SK-N-DZ (cell line): ENCODE measurements at regions not wholly inside any gene's neighbourhood (a gene's known extent, or its start where the extent isn't known, plus 50 kb on each side); places are given as distances from the start of the nearest gene placed in this dataset.
A peak's percentile ranks its signal among the peaks of the same experiment; 100 is the strongest.

ENCODE experiments used
- DNase-seq: peaks from one replicate; pipeline ENCODE4 v3.0.0-alpha.2; 2015; ENCODE audit warnings: low spot score

DNA sequence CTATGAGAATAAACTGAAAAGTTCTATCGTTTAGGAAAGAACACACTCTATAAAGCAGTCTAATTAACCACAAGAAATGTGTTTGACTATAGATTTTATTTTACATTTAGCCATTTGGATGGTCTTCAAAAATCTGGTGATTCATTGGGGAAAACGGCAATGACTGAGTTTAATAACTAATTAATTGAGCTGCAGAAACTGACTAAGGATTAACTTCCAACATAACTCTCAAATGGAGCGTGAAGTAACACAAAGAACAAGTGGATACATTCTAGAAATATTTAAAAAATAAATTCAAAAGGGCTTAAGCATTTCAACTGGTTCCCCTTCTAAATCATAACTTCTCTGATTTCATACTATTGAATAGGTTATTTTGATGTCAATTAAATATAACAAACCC, 1582.4 kb downstream of the PCDH18 start:
- no peak for DNase-seq

DNA sequence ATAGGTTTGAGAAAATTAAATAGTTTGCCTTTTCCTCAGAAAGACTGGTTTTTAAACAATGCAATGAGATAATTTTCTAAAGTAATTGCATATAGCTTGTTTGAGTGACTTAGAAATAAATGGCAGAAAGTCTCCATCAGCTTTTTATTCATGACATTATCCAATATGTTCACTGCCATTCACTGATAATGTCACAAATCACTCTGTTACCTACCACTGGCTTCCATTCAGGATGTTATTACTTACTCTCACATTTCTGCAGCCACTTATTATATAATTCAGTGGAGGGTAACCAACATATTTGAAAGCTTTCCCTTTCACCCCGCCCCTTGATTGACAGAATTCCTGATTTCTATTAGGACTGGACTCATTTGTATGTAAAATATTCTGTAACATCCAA, 1583.5 kb downstream of the PCDH18 start:
- DNase-seq = no peak

DNA sequence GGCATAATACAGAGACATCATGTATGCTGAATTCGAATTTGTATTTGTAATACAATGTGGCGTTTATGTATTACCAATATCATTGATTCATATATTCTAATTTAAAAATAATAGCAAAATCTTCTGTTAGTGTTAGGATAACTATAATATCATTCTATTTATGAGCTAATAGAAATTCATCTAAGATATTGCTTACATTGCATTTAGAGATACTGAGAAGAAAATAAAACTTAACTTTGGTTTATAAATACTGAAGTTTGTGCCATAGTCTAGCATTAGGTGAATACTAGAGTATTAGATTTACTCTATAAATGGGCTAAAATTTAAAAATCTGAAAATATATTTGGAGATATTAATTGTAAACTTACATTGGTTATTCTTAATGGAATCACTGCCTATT, 1590.6 kb downstream of the PCDH18 start:
- DNase-seq = no peak

DNA sequence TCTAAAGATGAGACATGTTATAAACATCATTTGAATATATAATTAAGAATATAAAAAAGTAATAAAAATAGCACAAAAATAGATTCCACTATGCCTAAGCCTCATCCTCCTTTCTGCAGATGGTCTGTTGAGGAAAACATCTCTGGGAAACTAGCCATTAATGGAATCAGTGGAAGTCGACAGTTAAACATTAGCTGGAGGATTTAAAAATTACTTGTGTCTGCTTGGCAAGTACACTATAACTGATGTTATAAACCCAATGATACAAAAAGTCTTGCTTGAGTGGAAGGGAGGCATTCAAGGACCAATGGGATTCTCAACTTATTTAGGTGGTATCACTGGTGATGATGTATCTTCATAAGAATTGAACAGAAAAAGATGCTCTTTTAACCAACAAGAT, 1598.3 kb downstream of the PCDH18 start:
- no peak for DNase-seq

DNA sequence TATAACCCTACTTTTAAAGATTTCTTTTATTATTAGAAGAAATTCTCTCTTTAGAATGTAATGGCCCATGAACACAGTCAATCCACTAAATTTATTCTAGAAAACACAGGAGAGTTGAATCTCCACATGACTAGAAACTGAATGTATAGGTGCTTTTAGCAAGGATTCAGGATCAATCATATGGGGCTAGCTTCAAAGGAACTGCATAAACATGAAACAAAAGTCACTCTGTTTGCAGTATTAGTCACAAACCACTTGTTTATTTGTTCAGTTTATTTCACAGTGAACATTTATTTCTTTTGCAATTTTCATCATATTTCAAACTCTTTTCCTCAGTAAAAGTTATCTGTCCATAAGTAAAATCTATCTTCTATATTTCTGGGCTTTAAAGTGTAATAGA, 1604.6 kb downstream of the PCDH18 start:
- DNase-seq = no peak

DNA sequence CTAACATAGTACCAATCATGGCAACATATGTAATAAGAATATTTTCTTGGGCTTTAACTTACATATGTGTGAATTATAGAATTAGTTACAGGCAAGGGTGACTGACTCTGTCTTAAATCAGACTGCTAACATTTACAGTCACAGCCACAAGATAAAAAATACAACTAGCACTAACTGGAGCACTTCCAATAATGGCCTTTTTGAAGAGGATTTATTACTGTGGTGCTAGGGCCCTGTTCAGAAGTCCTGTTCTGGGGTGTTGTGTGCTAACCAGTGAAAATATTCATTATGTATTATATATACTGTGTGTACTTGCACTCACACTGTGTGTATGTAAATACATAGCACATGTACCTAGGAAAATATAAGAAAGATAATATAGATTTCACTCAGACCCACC, 1611.2 kb downstream of the PCDH18 start:
- DNase-seq = no peak

DNA sequence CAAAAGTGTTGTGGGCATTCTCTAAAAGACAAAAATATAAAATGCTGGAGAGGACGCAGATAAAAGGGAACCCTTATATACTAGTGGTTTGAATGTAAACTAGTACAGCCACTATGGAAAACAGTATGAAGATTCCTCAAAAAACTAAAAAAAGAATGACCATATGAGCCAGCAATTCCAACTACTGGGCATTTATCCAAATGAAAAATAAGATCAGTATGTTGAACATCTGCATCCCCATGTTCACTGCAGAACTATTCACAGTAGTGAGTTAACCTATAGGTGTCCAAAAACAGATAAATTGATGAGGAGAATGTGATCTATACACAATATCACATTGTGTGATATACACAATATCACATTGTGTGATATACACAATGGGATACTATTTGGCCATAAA, 1615.3 kb downstream of the PCDH18 start:
- no peak for DNase-seq

DNA sequence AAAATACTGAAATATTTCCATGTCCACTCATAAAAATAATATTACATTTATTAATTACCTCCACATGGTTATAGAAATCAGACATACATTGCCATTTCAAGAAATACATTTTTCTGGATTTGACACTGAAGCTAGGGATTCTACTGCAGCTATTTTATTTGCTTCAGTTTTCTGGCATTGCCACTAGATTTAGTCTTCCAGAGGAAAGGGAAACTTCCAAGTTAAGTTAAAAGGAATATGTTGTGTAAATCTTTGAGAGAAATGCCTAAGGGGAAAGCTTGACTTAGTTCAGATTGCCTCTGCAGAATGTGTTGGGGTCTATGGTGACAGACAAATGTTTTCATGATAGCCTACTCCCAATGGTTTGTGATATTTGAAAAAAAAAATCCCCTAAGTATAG, 1631.3 kb downstream of the PCDH18 start:
- no peak for DNase-seq

DNA sequence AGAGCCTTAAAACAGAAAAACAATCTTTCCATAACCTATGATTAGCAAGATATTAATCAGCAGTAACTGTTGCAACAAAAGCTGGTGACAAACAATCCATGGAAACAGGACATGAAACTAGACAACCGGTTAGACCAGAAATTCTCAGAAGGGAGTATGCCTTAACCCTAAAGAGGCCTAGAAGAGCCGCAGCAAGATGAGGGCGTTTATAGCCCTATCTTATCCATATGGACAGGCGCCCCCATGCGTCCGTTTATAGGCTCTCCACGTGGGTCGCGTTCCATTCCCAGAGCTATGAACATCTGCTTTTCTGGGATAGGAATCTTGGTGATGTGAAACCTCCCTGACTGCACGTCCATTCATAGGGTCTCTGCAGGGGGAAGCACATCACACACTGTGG, 1662.7 kb upstream of the PABPC4L start:
- DNase-seq = peak; percentile 29

DNA sequence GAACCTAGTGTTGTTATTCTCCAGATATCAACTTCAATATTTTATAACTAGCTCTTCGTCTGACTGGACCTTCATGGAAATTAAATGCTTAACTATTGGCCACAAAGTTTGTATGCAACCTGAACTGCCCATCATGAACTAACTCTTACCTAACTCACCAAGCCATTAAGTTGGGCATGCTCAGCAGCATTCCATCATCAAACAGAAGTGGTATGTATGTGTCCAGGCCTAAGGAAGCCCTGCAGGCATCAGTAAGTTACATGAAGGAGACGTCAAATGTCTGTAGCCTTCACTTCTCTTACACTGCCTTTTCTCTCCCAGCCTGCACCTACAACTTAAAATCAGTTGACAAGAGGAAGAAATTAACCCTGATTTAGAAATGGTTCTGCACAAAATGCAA, 1639.2 kb upstream of the PABPC4L start:
- DNase-seq = no peak

DNA sequence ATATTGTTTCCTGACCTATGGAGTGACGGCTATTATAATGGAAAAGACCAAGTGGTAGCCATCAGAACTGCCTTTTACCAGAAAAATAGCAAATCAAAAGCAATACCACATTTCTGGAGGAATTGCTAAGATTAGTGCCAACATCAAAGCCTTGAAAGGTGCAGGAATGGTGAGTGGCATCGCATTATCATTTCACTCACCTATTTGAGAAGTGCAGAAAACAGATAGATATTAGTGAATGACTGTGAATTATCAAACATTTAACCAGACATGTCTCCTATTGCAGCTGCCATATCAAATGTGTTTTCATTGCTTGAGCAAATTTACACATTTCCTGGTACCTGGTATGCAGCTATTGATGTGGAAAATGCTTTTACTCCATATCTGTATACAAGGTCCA, 1638.1 kb upstream of the PABPC4L start:
- DNase-seq = no peak

DNA sequence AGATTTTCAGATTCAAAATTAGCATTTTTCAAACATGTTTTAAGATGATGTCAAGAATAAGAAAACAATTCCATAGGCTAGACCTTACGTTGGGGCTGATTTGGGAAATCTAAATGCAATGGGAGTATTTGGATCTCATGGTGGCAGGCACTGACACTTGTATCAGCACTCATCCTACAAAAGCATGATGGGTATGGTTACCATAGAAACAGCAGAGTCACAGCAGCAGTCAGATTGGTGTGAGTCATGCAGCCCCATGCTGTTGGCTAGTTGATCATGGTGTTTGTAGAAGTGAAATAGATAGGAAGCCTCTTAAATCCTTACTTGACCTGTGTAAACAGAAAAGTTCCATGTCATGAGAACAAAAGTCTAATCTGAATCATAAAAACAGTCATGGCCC, 1637.3 kb upstream of the PABPC4L start:
- no peak for DNase-seq

DNA sequence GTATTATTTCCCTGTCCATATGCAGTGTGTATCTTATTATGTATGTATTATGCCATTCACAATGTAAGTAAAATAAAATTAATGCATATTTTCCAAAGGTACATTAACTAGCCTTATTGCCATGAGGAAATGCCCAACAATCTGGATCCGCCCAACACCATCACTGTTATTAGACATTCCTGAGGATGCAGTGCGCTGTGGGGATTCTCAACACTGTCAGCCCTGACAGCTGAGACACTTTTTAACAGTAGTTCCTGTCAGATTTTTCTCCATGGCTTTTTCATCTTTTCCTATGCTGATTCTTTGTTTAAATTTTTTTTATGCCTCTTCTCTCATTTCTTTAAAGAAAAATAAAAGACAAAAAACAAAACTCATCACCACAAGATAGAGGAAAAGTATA, 1632.9 kb upstream of the PABPC4L start:
- DNase-seq = no peak

DNA sequence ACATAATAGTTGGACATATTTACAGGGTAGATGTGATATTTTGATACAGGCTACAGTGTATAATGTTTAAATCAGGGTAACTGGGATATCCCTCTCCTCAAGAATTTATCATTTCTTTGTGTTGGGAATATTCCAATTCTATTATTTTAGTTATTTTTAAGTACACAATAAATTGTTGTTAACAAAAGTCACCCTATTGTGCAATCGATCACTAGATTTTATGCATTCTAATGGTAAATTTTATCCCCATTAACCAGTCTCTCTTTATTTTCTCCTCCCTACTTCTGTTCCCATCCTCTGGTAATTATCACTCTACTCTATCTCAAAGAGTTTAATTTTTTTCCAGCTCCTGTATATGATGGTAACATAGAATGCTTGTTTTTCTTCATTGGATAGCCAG, 1631.9 kb upstream of the PABPC4L start:
- no peak for DNase-seq

DNA sequence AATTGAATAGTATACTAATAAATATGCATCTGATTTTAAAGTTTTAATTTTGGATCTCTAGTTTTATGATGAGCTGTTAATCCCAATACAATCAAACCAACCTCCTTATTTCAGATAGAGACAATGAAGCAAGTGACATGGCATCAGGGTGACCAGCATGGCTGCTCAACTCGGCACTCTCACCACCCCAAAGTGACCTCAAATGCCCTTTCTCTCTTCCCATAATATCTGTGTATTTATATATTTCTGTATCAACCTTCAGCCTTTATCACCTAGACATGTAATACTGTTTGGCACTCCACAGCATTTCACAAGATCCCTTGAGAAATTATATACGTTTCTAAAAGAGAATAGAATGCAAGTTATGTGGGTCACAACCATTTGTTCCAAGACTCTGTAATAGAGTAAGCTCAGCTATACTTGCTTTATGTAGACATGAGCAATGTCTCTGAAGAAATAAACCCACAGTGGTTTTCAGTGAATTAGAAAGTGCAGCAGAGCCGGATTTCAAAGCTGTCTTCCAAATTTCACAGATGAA, 1623.2 kb upstream of the PABPC4L start:
- DNase-seq = no peak

DNA sequence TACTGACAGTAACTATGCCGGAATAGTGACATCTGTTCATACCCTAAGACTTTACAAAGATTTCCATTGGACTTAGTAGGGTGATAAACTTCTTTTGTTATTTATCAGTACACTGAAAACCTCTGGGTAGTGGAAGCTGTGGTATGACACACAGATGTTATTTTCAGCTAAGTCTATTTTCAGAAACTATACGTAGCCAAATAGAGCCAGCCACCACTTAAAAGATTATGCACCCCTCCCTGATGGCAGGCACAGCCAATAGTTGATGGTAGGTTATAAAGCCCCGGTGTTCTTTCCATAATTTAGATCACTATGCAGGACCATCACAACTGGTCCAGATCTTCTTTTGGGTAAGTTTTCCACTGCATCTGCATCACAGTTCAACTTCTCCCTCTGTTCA, 1603.2 kb upstream of the PABPC4L start:
- DNase-seq = no peak

DNA sequence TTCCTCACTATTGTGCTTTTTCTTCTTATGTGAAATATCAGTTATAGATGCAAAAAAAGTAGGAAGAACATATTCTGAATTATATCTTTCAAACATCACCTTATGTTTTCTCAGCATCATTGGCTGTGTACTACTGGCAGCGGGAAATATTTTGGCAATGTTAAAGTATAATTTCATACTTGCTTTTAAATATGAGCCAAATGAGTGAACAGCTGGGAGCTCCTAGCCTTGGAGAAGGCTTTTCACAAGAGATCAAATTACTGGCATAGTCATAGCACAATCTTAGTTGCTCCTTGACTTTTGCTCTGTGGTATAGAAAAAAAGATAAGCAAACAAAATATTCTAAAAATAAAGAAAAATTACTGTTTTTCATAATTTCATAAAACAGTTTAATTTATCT, 1575.8 kb upstream of the PABPC4L start:
- DNase-seq = no peak

DNA sequence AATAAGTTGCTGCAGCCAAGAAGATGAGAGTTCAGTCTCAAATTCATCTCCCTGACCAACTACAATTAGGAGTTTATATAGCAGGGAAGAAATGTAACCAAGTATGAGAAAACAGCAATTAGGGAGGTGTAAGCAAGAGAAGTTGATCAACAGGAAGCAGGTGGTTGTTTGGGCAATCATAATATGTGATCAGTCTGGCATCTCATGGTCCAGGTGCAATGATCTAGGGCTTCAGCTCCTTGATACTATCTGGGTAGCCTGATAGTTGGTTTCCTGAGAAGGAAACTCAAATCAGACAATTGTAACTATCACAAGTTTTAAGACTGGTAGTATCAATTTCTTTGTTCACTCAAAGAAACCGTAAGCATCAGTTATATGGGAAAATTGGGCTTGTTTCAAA, 1574.3 kb upstream of the PABPC4L start:
- DNase-seq = no peak

DNA sequence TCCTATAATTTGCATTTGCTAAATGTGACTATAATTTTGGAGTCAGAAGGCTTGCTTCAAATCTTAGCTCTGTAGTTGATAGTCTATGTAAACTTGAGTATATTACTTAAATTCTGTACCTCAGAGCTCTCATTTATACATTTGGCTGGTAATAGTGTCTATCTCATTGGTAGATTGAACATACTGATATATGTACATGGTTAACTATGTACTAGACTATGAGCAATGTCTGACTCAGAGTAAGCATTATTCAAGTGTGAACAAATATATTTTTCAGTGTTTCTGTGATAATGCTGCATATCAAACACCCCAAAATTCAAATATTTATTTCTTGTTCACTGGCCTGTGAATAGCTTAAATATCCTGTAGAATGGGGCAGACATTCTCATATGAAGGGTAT, 1568.9 kb upstream of the PABPC4L start:
- no peak for DNase-seq

DNA sequence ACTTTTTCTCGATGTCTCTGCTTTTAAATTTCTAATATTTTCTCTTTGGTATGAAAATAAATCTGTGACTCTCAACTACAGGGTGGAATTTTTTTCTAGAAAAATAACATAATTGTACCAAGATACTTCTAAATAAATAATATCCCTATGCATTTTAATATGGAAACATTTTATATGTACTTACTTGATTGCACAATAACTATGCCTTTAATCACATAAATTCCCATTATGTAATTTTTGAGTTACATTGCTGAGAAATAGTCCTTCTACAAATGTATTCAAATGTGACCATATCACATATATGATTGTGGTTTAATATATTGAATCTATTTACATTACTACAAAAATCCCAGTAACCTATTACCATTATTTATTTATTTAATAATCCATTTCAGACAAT, 1543.3 kb upstream of the PABPC4L start:
- DNase-seq = no peak

DNA sequence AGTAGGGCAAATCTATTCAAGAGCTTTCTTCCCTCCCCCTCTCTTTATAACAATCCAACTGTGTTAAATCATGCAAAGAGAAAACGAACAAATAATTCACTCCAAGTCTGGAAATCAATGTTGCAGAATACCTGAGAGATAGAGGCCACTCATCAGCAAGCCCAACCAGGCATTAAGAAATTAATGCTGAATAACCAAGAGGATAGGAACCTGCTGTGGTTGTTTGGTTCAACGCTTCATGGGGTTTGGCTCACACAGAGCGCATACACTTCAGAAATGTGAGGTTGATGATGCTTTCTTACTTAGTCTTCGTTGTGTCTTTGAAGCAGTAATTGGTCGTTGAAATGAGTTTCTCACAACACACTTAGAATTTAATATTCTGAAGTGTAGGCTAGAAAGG, 1540.0 kb upstream of the PABPC4L start:
- no peak for DNase-seq

DNA sequence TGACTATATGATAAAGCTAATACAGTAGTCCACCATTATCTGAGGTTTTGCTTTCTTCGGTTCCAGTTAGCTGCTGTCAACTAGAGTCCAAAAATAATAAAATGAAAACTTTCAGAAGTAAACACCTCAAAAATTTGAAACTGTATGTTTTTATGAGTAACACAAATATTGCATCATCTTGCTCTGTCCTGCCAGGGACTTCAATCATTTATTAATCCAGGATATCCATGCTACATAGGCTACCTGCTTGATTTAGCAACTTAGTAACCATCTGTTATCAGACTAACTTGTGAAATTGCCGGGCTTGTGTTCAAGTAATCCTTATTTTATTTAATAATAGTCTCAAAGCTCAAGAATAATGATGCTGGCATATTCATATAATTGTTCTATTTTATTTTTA, 1537.8 kb upstream of the PABPC4L start:
- DNase-seq = no peak

DNA sequence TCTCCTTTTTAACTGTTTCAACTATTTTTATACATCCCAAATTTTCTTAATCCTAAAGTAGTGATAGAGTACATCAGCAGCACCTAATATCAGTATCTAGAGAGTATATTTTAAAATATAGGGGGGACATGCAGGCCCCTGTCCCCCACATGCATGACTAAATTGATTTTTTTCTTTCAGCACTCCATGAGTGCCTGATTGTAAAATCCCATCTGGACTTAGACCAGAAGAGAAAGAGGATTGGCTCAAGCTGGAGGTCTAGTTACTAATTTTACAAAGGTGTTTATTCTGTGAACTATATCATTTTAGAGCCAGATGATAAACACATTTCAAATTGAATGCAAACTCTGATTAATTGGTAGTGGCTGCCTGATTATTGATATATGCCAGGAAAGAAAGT, 1533.9 kb upstream of the PABPC4L start:
- DNase-seq = no peak

DNA sequence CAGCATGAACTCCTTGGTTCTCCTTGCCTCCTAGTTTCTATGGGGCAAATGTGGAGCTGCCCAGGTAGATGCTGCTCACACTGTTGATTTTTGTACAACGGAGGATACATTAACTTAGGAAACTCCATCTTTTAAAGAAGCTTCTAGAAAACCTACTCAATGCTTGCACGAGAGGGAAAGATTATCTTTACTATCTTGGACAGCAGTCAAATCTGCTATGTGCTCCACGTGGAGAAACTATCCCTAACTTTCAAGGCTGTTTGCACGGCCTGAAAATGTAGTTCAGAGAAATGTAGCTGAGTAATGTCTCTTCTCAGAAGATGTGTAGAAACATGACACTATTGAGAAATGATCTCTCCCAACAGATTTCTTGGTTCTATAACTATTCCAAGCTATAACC, 1530.9 kb upstream of the PABPC4L start:
- no peak for DNase-seq

DNA sequence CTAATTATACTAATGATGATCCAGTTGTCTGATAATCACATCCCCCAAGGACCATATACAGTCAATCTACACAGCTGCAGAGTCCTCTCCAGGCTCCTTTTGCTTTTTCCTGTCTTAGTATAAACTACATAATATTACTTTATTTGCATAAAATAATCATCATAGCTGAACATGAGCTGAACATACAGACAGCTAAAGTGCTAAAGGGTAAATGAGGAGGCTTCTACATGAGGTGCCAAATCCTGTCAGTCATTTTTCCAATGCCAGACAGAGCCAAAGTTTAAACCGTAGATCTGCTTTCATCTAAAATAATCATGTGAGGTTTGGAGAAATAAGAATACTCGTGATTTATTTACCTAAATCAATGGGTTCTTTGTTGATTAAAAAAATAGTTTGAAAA, 1530.1 kb upstream of the PABPC4L start:
- no peak for DNase-seq
